H9 (cell line): ENCODE measurements at regions not wholly inside any gene's neighbourhood (a gene's known extent, or its start where the extent isn't known, plus 50 kb on each side); places are given as distances from the start of the nearest gene placed in this dataset.

Source experiments
- DNase-seq: peaks from one replicate; pipeline ENCODE4 v3.0.0-alpha.2; 2017
- H2AFZ ChIP-seq: one replicate; pipeline ENCODE4 v1.6.1; 2013; ENCODE audit warnings: mild to moderate bottlenecking, low read length, control low read depth, moderate library complexity
- H2AK5ac ChIP-seq: 2 replicates; pipeline ENCODE4 v1.6.1; 2013; ENCODE audit warnings: low read length, control low read depth, mixed read lengths; ENCODE audit not compliant: insufficient read length
- H2BK120ac ChIP-seq: one replicate; pipeline ENCODE4 v1.6.1; 2013; ENCODE audit warnings: low read depth, mild to moderate bottlenecking, low read length, control low read depth, inconsistent platforms; ENCODE audit not compliant: poor library complexity, severe bottlenecking
- H2BK12ac ChIP-seq: 2 replicates; pipeline ENCODE4 v1.6.1; 2013; ENCODE audit warnings: low read length, control low read depth, mixed read lengths, low read depth; ENCODE audit not compliant: insufficient read length
- H2BK15ac ChIP-seq: 2 replicates; pipeline ENCODE4 v1.6.1; 2013; ENCODE audit warnings: low read depth, low read length, control low read depth
- H2BK20ac ChIP-seq: one replicate; pipeline ENCODE4 v1.6.1; 2013; ENCODE audit warnings: low read depth, mild to moderate bottlenecking, low read length, control low read depth, inconsistent platforms; ENCODE audit not compliant: poor library complexity, severe bottlenecking
- H2BK5ac ChIP-seq: 2 replicates; pipeline ENCODE4 v1.6.1; 2013; ENCODE audit warnings: low read length, control low read depth, mixed read lengths; ENCODE audit not compliant: insufficient read length
- H3K14ac ChIP-seq: 2 replicates; pipeline ENCODE4 v1.6.1; 2013; ENCODE audit warnings: low read length, control low read depth; ENCODE audit not compliant: insufficient read depth
- H3K18ac ChIP-seq: 2 replicates; pipeline ENCODE4 v1.6.1; 2013; ENCODE audit warnings: low read depth, mild to moderate bottlenecking, mixed read lengths, low read length, control low read depth; ENCODE audit not compliant: insufficient read length
- H3K23ac ChIP-seq: 2 replicates; pipeline ENCODE4 v1.6.1; 2013; ENCODE audit warnings: low read length, control low read depth, mixed read lengths, low read depth; ENCODE audit not compliant: insufficient read length
- H3K23me2 ChIP-seq: 2 replicates; pipeline ENCODE4 v1.6.1; 2013; ENCODE audit warnings: low read depth, mild to moderate bottlenecking, mixed read lengths, low read length, control low read depth; ENCODE audit not compliant: insufficient read length, poor library complexity, severe bottlenecking
- H3K27ac ChIP-seq: 2 replicates; pipeline ENCODE4 v1.5.1; 2013; ENCODE audit warnings: low read length, control low read depth, mixed read lengths, low read depth; ENCODE audit not compliant: insufficient read length
- H3K27me3 ChIP-seq: 2 replicates; pipeline ENCODE4 v1.6.1; 2013; ENCODE audit warnings: low read length, control low read depth, inconsistent platforms; ENCODE audit not compliant: insufficient read depth
- H3K4ac ChIP-seq: 2 replicates; pipeline ENCODE4 v1.6.1; 2013; ENCODE audit warnings: low read depth, mild to moderate bottlenecking, control low read depth, inconsistent platforms, low read length, moderate library complexity
- H3K4me1 ChIP-seq: 2 replicates; pipeline ENCODE4 v1.6.1; 2013; ENCODE audit warnings: low read length, control low read depth, inconsistent platforms; ENCODE audit not compliant: insufficient read depth
- H3K4me2 ChIP-seq: 2 replicates; pipeline ENCODE4 v1.6.1; 2013; ENCODE audit warnings: low read length, control low read depth, mixed read lengths; ENCODE audit not compliant: insufficient read length, insufficient read depth
- H3K56ac ChIP-seq: 2 replicates; pipeline ENCODE4 v1.6.1; 2013; ENCODE audit warnings: low read depth, mild to moderate bottlenecking, mixed read lengths, low read length, control low read depth; ENCODE audit not compliant: insufficient read length
- H3K79me1 ChIP-seq: 2 replicates; pipeline ENCODE4 v1.6.1; 2013; ENCODE audit warnings: low read depth, mild to moderate bottlenecking, moderate library complexity, low read length, control low read depth, inconsistent platforms; ENCODE audit not compliant: insufficient read depth, poor library complexity, severe bottlenecking
- H3K79me2 ChIP-seq: 2 replicates; pipeline ENCODE4 v1.6.1; 2013; ENCODE audit warnings: low read length, control low read depth, inconsistent platforms; ENCODE audit not compliant: insufficient read depth
- H3K9ac ChIP-seq: 2 replicates; pipeline ENCODE4 v1.6.1; 2013; ENCODE audit warnings: low read length, control low read depth, mixed read lengths; ENCODE audit not compliant: insufficient read length; ENCODE audit errors: extremely low read depth
- H3K9me3 ChIP-seq: one replicate; pipeline ENCODE4 v1.6.1; 2013; ENCODE audit warnings: low read depth, low read length, inconsistent platforms; ENCODE audit not compliant: control insufficient read depth
- H3T11ph ChIP-seq: one replicate; pipeline ENCODE4 v1.6.1; 2013; ENCODE audit warnings: mild to moderate bottlenecking, low read length, control low read depth, inconsistent platforms
- H4K20me1 ChIP-seq: one replicate; pipeline ENCODE4 v1.6.1; 2013; ENCODE audit not compliant: control insufficient read depth, insufficient read length, insufficient read depth
- H4K5ac ChIP-seq: 2 replicates; pipeline ENCODE4 v1.6.1; 2013; ENCODE audit warnings: low read depth, mild to moderate bottlenecking, mixed read lengths, low read length, control low read depth; ENCODE audit not compliant: insufficient read length
- H4K8ac ChIP-seq: replicated peaks from 2 replicates; pipeline ENCODE4 v1.6.1; 2013; ENCODE audit warnings: low read length, control low read depth, mixed read lengths, low read depth; ENCODE audit not compliant: insufficient read length
- H4K91ac ChIP-seq: 2 replicates; pipeline ENCODE4 v1.6.1; 2013; ENCODE audit warnings: low read depth, mild to moderate bottlenecking, moderate library complexity, mixed read lengths, low read length, control low read depth; ENCODE audit not compliant: insufficient read length
- H3K27ac Mint-ChIP-seq, 3 experiments: 2 replicates in 2 of 3; 3 replicates in 1 of 3; pipeline ENCODE4 v1.8.0; 2020 to 2021; ENCODE audit warnings: mixed read lengths in 3 of 3, mild to moderate bottlenecking in 1 of 3, moderate library complexity in 1 of 3
- H3K27me3 Mint-ChIP-seq: 2 replicates; pipeline ENCODE4 v1.8.0; 2021; ENCODE audit warnings: low read depth, mild to moderate bottlenecking, moderate library complexity, mixed read lengths
- H3K36me3 Mint-ChIP-seq, 3 experiments: 2 replicates in 2 of 3; 3 replicates in 1 of 3; pipeline ENCODE4 v1.8.0; 2020 to 2021; ENCODE audit warnings: low read depth in 3 of 3, mixed read lengths in 3 of 3; ENCODE audit not compliant: insufficient read depth in 1 of 3
- H3K4me1 Mint-ChIP-seq, 2 experiments: 2 replicates each; pipeline ENCODE4 v1.8.0; 2020; ENCODE audit warnings: mixed read lengths in 2 of 2
- H3K4me3 Mint-ChIP-seq, 2 experiments: 2 replicates in 1 of 2; 3 replicates in 1 of 2; pipeline ENCODE4 v1.8.0; 2020 to 2021; ENCODE audit warnings: mild to moderate bottlenecking in 2 of 2, mixed read lengths in 2 of 2, moderate library complexity in 1 of 2
- H3K9me3 Mint-ChIP-seq, 2 experiments: 2 replicates in 1 of 2; 3 replicates in 1 of 2; pipeline ENCODE4 v1.8.0; 2020; ENCODE audit warnings: mild to moderate bottlenecking in 2 of 2, mixed read lengths in 2 of 2, moderate library complexity in 1 of 2
- WGBS: extraction: QIAGEN DNeasy Blood & Tissue Kit; methylation state at CpG from one replicate; pipeline ENCODE4 v1.1.7; 2013; ENCODE audit warnings: missing lambda C conversion rate, low lambda C conversion rate, mixed read lengths; ENCODE audit not compliant: insufficient read length; ENCODE audit errors: extremely low coverage; 5-methylcytosine and 5-hydroxymethylcytosine counted together
- TF ChIP-seq, protein P1 (sequence below): fragments of 200-600 bp; sonication (generic); conservative IDR thresholded peaks from 3 replicates; pipeline ENCODE4 v1.8.0; 2021; ENCODE audit warnings: antibody characterized with exemption, mild to moderate bottlenecking

DNA sequence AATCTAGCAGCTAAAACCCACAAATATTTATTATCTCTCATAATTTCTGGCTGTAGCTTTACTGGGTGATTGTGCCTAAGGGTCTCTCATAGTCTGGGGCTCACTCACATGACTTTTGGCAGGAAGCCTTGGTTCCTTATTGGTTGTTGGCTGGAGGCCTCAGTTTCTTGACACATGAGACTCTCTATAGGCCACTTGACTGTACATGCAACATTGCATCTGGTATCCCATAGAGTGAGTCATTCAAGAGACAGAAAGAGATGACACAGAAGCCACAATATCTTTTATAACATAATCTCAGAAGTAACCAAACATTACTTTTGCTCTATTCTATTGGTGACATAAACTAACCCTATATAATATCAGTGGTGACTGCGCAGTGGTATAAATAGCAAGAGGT lies 128.5 kb upstream of the HNRNPU start:
- no peak overlapping the region for H2BK20ac ChIP-seq

More for the DNA sequence above, 128.5 kb upstream of the HNRNPU start:
- Histone ChIP-seq H3T11ph (no peak overlapping the region), H3K4me1 (no peaks in the 10 kb centered on the region), H3K23ac (no peak overlapping the region), H2AFZ (no peak overlapping the region), H2BK120ac (no peak overlapping the region), H3K9me3 (no peaks in the 10 kb centered on the region), H3K4me2 (no peak overlapping the region), H3K79me2 (no peaks in the 10 kb centered on the region), H3K79me1 (no peaks in the 10 kb centered on the region), H2BK5ac (no peak overlapping the region), H3K23me2 (no peaks in the 10 kb centered on the region), H2BK15ac (no peak overlapping the region), H4K5ac (no peak overlapping the region), H3K27me3 (no peaks in the 10 kb centered on the region), H3K4ac (no peak overlapping the region), H3K27ac (no peak overlapping the region), H3K56ac (no peak overlapping the region), H2BK12ac (no peak overlapping the region), H4K91ac (no peak overlapping the region), H4K20me1 (no peaks in the 10 kb centered on the region), H2AK5ac (no peak overlapping the region), H3K9ac (no peak overlapping the region), H4K8ac (no peak overlapping the region), H3K18ac (no peak overlapping the region), H3K14ac (no peak overlapping the region)
- H3K9me3 Mint-ChIP-seq: no peaks in the 10 kb centered on the region; a peak in 1 of 5 replicates
- no peak for DNase-seq
- no peaks in the 10 kb centered on the region for H3K4me1 Mint-ChIP-seq
- H3K36me3 Mint-ChIP-seq: no peaks in the 10 kb centered on the region; a peak in 1 of 7 replicates
- H3K27me3 Mint-ChIP-seq: no peaks in the 10 kb centered on the region
- no peak overlapping the region for H3K27ac Mint-ChIP-seq
- no peak overlapping the region for H3K4me3 Mint-ChIP-seq
- TF ChIP-seq, protein P1, sequence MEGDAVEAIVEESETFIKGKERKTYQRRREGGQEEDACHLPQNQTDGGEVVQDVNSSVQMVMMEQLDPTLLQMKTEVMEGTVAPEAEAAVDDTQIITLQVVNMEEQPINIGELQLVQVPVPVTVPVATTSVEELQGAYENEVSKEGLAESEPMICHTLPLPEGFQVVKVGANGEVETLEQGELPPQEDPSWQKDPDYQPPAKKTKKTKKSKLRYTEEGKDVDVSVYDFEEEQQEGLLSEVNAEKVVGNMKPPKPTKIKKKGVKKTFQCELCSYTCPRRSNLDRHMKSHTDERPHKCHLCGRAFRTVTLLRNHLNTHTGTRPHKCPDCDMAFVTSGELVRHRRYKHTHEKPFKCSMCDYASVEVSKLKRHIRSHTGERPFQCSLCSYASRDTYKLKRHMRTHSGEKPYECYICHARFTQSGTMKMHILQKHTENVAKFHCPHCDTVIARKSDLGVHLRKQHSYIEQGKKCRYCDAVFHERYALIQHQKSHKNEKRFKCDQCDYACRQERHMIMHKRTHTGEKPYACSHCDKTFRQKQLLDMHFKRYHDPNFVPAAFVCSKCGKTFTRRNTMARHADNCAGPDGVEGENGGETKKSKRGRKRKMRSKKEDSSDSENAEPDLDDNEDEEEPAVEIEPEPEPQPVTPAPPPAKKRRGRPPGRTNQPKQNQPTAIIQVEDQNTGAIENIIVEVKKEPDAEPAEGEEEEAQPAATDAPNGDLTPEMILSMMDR: no peak
- no CpG with 5 or more reads among the region's 1 CpG for WGBS
